NB4 (cell line): ENCODE measurements at regions not wholly inside any gene's neighbourhood (a gene's known extent, or its start where the extent isn't known, plus 50 kb on each side); places are given as distances from the start of the nearest gene placed in this dataset.

Experiments
- DNase-seq: peaks from one replicate; pipeline ENCODE4 v3.0.0; 2010; ENCODE audit warnings: low read depth
- H3K4me3 ChIP-seq: one replicate; pipeline ENCODE4 v1.5.1; 2011; ENCODE audit warnings: mild to moderate bottlenecking, low read depth, low read length, moderate library complexity
- CTCF ChIP-seq: IDR thresholded peaks from one replicate; pipeline ENCODE4 v1.5.1; 2012; ENCODE audit warnings: low read depth, low read length
- MAX ChIP-seq: IDR thresholded peaks from 2 replicates; pipeline ENCODE4 v1.6.1; 2011; ENCODE audit warnings: low read depth, low read length
- MYC ChIP-seq: IDR thresholded peaks from 2 replicates; pipeline ENCODE4 v1.6.1; 2011; ENCODE audit warnings: low read depth, low read length
- POLR2A ChIP-seq: IDR thresholded peaks from 2 replicates; pipeline ENCODE4 v1.6.1; 2011; ENCODE audit warnings: mild to moderate bottlenecking; ENCODE audit not compliant: insufficient read length; ENCODE audit errors: extremely low read depth

- TF ChIP-seq POLR2A (no peak), CTCF (no peak), MYC (no peak), MAX (no peak)
- H3K4me3 ChIP-seq, result no peak overlapping the region
- no peak for DNase-seq
These were observed 50.0 kb upstream of the PASD1 start for GRCh38 chrX:151513472-151513871.
